CD4-positive, alpha-beta T cell treated with Interferon alpha-2 for 1 hour (primary cell): ENCODE measurements at regions not wholly inside any gene's neighbourhood (a gene's known extent, or its start where the extent isn't known, plus 50 kb on each side); places are given as distances from the start of the nearest gene placed in this dataset.

Source experiments
- DNase-seq, 2 donors: peaks; one replicate each; pipeline ENCODE4 v3.0.0-alpha.2; 2020 to 2022

DNA sequence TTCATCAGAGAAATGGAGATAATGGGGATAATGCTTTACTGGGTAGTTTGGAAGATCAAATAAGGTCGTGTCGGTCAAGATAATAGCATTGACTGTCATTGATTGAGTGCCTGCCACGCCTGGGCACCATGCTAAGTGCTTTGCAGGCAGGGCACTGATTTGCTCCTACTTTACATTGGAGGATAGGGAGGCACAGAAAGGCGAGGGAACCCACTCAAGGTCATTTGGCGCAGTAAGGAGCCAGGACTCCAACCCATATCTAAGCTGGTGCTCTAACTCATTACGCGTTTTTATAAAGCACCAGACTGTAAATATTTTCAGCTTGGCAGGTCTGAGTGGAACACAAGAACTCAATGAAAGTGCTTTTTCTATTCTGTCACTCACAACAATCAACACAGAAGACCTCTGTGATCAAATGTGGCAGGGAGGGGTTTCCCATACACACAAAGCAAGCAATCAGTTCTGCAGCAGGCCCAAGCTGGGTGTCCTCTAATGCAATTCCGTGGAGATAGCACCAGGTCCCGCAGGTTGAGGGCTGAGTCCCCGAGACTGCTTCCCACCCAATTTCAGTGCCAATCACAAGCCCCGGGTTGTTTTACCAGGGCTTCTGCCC lies 373.6 kb downstream of the CDH26 start:
- no peak for DNase-seq

DNA sequence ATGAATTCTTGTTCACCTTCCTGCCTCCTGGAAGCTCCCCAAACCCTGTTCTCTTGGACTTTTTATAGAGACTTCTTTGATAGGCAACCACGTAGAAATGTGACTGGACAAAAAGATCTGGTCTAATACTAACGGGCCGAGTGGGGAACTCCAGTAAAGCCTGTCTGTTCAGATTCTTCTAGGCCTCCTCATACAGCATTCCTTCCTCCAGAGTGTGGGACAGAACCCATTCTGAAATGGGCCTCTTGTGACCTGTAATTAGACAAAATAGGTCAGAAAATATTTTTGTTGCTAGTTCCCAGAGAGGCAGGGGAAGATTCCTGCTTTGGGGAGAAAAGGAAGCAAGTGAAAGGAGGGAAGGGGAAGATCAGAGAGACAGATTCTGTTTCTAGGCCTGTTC lies 374.3 kb downstream of the CDH26 start:
- DNase-seq, result no peak

DNA sequence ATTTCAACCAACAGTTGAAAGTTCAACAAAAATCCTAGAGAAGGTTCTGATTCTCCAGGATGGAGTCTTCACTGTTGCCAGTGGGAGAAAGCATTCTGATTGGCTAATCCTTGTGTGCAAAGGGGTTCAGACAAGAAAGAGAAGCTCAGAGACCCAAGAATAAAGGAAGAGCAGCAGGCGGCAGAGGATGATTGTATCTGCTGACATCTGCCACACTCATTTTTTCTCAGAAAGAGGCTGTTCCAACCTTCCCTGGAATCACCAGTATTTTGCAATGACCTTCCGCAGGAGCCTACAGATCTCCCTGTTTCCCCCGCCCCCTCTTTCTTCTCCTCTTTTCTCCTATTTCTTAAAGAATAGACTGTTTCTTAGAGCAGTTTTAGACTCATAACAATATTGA lies 376.7 kb downstream of the CDH26 start:
- no peak for DNase-seq

DNA sequence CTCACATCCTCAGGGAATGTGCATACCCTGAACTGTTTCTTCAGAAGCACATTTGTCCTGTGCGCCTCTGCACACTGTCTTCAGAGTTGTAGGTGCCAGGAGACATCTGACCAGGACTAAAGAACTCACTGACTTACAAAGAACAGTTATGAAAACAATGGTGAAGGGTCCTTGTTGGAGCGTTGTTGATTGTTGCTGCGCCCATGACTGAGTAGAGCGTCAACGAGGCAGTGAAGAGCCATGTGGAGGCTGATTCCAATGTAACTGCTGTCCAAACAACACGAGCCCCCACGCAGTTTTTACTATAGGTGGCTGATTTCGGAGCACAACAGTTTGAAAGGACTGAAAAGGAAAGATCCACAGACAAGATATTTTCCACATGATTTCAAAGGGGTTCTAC lies 380.3 kb downstream of the CDH26 start:
- DNase-seq, result no peak

DNA sequence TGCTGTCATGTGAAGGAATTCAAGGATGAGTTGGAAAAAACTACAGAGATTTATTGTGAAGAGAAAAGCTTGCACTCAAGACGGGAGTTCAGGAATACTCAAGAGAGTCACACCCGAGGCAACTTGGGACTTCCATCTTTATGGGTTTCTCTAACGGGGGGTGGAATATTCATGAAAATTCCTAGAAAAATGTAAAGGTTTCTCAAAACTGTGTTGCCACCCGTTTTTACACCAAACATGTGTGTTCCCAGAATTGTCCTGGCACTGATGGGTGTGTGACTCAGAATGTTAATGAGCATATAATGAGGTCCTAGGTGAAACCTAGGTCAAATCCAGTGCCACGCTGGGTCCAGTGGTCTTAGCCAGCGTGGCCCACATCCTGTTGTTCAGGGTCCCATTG lies 381.5 kb downstream of the CDH26 start:
- DNase-seq, result no peak

DNA sequence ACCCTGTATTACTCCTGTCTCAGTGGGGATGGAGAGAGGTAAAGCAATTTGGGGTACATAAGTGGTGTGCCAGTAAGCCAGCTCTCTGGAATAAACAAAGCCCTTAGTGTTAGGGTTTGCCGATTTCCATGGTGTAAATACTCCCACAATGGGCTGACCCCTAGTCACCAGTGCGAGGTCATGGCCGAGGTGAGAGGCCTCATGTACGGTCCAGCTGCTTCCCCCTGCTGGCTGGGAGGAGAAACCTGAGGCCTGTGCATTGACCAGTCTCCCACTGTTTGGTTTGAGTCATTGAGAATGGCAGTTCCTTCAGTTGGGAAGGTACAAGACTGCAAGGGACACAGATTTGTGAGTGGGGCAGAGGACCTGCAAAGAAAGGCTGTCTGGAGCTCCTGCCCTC lies 382.0 kb downstream of the CDH26 start:
- no peak for DNase-seq

DNA sequence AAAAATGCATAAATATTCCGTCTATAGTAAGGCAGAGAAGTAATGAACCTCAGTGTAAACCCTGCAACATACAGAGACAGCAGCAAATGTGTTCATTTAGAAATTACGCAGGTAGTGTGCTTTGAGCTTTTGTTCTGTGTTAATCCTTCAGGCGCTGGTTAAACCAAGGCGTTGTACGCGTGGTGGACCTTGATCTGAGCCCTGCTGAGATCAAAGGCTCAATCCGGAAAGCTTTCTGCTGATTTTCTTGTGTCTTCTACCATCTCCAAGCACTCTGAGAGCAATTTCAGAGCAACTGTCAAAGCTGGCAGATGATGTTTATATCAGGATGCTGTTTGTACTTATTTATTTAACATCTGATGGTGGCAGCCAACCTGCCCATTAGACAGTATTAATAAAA lies 382.8 kb downstream of the CDH26 start:
- DNase-seq, result no peak

DNA sequence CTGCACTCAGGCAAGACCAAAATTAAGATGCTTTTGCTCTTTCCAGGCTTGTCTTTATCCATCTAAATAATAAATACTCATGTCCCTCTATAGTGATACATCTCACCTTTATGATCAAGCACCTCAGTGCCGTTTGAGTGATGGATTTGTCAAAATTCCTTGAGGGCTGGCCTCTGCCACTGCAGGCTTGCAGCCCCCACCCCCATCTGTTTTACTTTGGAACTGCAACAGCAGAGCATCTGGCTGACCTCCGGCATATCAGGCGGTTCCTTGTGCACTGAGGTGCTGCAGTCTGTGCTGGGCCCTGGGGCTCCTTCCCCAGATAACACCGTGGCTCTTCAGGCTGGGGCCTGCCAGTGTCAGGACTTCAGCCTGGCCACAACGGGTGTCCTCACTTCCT lies 386.9 kb downstream of the CDH26 start:
- no peak for DNase-seq

DNA sequence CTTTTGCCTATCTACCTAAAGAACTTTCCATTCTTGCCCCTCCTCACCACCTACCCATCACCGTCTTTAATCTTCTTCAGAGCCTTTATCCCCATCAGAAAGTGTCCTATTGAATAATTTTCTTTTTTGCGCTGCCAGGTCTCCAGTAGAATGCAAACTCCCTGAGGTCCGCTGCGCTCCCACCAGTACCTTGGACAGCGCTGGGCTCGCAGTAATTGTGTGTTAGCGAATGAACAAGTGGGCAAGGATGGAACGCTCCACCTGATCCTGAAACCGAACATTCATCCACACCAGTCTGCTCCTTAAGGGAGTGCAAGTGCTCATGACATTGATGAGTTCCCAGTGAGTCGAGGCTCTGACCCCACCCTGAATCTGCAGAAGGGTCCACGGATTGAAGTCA lies 391.2 kb downstream of the CDH26 start:
- no peak for DNase-seq

DNA sequence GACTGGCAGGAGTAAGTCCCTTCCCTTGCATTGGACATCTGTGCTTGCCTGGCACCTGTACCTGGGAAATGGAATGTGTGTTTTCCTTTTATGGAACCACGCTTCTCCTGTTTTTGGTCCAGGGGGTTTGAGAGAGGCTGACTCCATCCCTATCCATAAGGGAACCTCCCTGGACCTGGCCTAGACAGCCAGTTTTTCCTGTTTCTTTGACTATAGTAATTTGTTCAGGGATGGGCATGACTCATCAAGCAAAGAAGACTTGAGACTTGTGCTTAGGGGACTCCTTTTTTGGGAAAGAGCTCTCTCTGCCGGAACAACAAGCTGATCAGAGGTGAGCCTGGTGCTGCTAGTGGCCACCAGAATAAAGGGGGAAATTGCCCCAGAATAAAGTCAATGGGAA lies 393.8 kb downstream of the CDH26 start:
- no peak for DNase-seq

DNA sequence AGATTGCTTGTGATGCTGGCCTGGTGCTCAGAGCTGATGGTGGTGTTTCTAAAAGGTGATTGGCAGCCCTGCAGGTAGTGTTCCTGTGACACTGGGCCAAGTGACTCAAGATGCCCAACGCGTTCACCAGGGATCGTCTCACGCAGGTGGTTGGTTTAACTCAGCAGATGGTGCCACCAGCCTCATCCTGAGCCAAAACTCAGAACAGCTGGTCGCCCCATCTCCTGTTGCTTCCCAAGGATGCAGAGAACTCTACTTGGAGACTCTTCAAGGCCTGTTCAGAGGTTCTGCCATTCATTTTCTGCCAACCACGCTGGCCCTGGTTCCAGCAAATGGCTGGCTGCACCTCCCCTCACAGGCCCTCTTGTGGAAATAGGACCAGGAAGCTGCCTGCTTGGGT lies 394.4 kb downstream of the CDH26 start:
- DNase-seq, result no peak

DNA sequence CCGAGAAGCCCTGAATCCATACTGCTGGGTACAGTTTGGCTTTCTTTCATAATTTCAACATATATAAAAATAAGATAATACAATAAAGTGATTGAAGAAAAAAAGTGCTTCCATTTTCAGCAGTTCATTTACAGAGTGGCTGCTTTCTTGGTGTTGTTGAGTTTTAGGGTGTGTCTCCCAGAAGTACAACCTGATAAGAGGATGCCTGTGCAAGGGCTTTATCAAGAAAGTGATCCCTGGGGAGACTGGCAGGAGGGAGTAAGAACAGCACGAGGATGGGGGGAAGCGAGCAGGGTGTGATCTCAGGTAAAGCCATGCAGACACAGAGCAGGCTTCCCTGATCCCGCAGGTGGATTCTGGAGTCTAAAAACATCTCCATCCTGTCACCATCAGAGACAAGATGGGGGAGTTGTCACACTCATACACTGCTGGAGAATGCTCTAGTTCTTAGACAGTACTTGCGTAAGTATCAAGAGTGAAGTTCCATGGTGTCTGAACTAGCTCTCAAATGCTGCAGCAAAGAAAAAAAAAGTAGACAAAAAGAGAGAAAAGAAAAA lies 395.9 kb downstream of the CDH26 start:
- no peak for DNase-seq

DNA sequence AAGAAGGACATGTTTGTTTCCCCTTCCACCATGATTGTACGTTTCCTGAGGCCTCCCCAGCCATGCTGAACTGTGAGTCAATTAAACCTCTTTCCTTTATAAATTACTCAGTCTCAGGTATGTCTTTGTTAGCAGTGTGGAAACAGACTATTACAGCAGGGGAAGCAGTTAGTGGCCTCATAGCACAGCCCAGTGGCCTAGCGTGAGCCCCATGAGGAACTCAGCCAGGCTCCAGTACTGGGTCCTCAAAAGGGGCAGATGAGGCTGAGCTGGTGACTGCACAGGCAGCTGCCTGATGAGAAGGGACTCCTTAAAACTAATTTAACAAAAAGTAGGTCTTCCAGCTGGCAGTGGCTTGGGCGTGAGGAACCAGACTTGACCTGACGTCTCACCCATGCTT lies 399.9 kb downstream of the CDH26 start:
- no peak for DNase-seq

DNA sequence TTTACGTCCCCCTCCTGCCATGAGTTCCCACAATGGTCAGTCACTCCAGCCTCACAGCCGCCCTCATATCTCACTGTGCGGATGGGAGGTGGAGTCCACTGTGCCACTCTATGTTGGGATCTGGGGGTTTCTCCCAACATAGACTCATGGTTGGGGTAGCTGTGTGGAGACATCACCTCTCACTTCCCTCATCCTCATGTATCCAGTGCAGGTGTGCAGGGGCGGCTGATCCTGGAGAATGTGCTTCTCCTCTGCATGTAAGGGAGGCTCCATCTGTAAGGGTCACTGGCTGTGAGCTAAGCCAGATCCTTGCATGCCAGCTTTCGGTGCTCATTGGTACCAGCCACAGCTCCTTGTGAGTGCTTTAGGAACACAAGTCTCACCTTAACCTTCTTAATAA lies 400.8 kb downstream of the CDH26 start:
- DNase-seq, result no peak

DNA sequence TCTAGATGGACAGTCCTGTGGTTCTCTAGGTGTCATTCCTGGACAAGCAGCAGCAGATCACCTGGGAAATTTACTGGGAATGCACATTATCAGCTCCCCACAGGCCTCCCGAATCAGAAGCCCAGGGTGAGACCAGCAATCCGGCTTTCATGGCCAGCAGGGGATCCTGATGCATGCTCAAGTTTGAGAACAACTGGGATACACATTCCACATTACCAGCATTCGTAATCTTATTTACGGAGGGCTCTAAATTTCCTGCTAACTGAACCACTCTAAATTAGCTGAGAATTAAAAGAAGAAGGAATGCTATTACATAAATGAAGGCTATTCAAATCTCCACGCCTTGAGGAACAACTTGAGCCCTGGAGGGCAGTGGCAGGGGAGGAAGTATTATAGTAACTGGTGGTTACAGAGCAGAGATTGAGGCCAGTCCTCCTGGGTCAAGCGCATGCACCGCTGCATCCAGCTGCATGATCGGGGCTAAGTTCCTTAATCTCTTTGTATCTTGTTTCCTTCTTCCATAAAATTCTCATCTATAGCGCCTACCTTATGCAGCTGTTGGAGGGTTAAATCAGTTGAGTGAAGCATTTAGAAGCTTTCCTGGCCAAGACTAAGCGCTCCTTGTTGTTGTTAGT lies 403.7 kb downstream of the CDH26 start:
- no peak for DNase-seq

DNA sequence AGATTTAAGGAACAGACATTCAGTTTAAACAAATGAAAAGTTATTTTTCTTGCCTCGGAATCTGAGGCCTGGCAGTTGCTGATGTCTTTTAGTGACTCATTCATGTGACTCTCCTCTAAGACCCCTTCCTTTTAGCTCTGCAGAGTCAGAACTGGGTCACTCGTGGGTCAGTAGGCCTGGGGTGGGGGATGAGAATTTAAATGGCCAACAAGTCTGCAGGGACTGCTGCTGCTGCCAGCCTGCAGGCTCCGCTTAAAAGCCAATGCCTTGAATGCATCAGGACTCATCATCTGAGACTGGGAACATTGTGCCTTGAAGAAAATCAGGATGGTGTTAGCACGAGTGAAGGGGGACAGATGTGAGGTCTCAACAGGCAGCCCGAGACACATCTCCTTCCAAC lies 404.3 kb downstream of the CDH26 start:
- DNase-seq, result no peak

DNA sequence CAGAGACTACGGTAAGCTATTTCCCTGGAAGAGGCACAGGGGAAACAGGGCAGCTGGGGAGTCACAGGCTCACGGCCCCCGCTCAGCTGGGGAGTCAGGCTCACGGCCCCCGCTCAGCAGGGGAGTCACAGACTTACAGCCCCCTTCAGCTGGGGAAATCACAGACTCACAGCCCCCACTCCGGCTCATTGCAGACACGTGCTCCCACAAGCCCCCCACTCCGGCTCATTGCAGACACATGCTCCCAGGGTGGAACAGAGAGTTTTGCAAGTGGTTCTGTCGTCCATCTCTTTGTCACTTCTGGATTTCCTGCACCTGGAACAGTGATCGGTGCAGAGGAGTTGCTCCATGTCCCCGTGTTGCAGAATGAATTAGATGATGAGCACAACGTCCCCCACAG lies 405.5 kb downstream of the CDH26 start:
- no peak for DNase-seq

DNA sequence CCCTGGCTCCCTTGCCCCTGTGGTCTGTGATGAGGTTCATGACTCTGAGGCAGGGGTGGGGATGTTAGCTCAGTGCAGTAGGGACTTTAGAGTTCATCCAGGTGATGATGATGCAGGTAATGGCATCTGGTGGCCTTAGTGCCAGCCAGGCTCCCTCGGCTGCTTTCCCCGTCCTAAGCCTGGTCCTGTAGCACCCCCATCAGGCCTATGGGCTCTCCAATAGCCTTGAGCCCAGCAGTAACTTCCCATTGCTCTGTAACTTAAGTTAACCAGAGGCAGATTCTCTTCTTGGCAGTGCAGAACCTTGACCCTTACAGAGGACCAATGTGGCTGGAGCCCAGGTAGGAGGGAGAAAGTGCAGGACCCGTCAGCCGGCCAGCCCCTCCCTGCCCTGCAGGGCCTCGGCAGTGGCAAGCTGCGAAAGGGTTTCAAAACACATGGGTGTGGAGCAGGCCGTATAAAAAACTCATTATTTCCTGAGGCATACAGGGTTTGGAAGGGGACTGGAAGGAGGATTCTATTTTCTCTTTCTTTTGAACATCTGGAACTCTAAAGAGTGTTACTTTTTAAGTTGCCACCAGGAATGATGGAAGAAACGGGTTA lies 406.9 kb downstream of the CDH26 start:
- peak in 1 of 2 donors; percentile 5 for DNase-seq

DNA sequence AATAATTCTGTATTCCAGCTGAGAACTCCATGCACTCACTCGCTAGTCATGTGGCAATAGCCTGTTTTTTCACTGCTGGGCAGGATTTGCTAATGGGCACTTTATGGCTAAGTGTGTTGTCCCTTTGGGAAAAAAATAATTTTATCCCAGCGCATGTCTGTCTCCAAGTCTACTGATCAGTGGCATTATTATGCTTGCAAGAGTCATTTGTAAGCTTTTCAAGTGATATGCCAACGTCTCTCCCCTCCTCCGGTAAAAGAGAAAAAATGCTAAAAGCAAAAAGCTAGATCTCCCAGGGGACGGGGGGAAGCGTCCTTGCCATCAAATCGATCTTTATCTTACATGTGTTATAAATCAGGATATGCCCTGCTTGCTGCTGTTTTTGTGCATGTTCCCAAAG lies 407.7 kb downstream of the CDH26 start:
- DNase-seq, result no peak

DNA sequence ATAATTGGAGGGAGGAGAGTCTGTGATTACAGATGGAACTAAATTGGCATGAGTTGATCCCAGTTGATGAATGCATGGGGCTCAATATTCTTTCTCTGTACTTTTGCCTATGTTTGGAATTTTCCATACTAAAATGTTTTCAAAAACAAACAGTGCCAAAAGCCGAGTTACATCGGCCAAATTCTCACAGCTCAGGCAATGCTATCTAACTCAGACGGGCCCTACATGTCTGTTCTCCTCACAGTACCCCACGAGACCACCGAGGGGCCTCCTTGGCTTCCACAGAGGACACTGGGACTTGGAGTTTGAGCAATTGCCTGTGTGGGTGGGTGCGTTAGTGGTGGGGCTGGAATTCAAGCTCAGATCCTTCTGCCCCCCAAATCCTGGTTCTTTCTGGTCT lies 413.2 kb downstream of the CDH26 start:
- DNase-seq, result no peak

DNA sequence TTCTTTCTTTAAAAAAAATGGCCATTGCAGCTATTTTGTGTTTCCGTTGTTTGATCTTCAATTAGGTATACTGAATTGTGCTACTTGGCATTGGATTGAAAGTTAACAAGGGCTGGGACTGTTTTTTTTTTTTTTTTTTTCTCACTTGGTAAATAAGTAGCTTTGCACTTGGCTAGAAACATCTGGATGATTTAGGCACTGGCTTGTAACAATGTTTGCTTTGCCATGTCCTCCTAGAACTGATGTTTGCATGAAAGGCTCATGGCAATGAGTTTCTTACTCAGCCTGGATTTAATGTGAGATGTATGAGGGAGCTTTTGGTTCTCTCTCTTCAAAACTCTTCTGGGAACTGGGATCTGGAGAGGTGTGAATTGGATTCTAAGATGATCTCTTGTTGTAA lies 414.1 kb downstream of the CDH26 start:
- DNase-seq, result no peak

DNA sequence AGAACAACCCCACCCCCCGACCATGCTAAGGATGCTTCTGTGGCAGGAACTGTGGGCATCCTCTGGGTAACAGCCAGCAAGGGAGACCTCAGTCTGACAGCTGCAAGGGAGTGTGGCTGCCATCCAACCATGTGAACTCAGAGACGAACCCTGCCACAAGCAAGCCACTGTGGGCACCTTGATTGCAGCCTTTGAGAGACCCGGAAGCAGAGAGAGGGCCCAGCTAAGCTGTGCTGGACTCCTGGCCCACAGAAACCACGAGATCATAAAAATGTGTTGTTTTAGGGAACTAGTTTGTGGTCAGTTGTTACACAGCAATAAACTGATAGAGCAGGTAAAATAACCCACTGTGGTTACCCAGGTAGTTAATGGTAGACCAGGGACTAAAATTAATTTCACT lies 414.6 kb downstream of the CDH26 start:
- DNase-seq, result no peak

DNA sequence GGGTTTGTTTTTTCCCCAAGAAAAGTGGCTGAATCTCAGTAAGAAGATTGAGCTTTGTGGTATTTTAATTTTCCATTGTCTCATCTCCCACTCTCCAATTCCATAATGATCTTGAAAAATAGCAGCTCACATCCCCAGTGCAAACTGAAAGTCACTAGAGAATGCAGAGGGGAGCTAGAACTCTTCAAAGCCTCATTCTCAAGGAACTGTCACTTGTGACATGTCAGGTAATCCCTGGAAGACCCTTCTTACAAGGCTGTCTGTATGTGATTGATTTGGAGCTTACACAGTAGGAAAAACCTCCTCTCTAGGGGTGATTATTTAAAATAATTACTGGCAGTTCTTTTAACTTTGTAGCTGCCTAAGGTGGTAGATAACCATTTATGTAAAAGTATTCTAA lies 420.4 kb downstream of the CDH26 start:
- no peak for DNase-seq

DNA sequence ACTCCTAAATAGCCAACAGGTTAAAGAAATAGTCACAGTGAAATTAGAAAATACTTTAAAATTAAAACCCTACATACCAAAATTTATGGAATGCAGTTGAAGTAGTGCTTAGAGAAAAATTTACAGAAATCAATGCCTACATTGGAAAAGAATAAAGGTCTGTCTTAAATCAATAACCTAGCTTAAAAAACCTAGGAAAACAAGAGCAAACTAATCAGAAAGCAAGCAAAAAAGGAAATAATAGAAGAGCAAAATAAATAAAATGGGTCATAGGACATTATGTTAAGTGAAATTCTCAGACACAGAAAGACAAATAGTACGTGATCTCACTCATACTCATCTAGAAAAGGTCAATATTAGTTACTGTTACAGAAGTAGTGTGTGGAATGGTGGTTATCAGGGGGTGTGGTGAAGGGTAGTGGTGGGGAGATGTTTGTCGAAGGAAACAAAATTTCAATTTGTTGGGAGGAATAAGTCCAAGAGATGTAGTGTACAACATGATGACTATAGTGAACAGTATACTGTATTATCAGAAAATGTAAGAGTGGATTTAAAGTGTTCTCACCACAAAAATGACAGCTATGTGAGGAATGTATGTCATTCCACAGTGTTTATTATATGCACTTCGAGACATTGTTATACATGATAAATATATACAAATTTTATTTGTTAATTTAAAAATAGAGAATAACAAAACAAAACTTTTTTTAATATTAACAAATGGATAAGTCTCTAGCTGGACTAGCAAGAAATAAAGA lies 423.6 kb downstream of the CDH26 start:
- no peak for DNase-seq
